OCI-LY7 (cell line): ENCODE measurements at regions not wholly inside any gene's neighbourhood (a gene's known extent, or its start where the extent isn't known, plus 50 kb on each side); places are given as distances from the start of the nearest gene placed in this dataset.

Source experiments
- BruUV-seq: library from RNA; stranded (reverse); fragments of 400-500 nt; replicated peaks from 2 replicates; lab custom pipeline; 2021; lab: Mats Ljungman, UMichigan
- CTCF ChIA-PET: fragments of 300-600 bp; sonication (Branson Sonifier 250); formaldehyde crosslinking; loops from one replicate; lab custom pipeline; 2022; ENCODE audit warnings: antibody characterized with exemption; ENCODE audit not compliant: unreplicated experiment; lab: Charles Lee
- POLR2A ChIA-PET: fragments of 300-600 bp; sonication (Branson Sonifier 250); formaldehyde crosslinking; loops from one replicate; lab custom pipeline; 2022; ENCODE audit warnings: antibody characterized with exemption; lab: Charles Lee
- DNase-seq: peaks from one replicate; pipeline ENCODE4 v3.0.0-alpha.2; 2015; ENCODE audit warnings: low spot score
- H2AFZ ChIP-seq: fragments of 200-600 bp; sonication (generic), shearing (Covaris generic); 2 replicates; pipeline ENCODE4 v1.6.1; 2014; ENCODE audit warnings: mild to moderate bottlenecking, antibody characterized with exemption, low read length, moderate library complexity
- H3K27ac ChIP-seq: fragments of 200-600 bp; sonication (generic); 2 replicates; pipeline ENCODE4 v1.5.1; 2014; ENCODE audit warnings: mixed run types, low read depth, mild to moderate bottlenecking, moderate library complexity, low read length, inconsistent platforms; ENCODE audit not compliant: poor library complexity, severe bottlenecking
- H3K36me3 ChIP-seq: fragments of 200-600 bp; sonication (generic); 2 replicates; pipeline ENCODE4 v1.6.1; 2014; ENCODE audit warnings: mild to moderate bottlenecking, antibody characterized with exemption, low read length, moderate library complexity, mixed read lengths; ENCODE audit not compliant: insufficient read depth
- H3K4me1 ChIP-seq: fragments of 200-600 bp; sonication (generic); 2 replicates; pipeline ENCODE4 v1.5.1; 2014; ENCODE audit warnings: mild to moderate bottlenecking, low read length; ENCODE audit not compliant: insufficient read depth, poor library complexity, severe bottlenecking
- H3K4me2 ChIP-seq: fragments of 200-600 bp; sonication (generic); 2 replicates; pipeline ENCODE4 v1.6.1; 2014; ENCODE audit warnings: mild to moderate bottlenecking, low read length
- H3K4me3 ChIP-seq: fragments of 200-600 bp; sonication (generic); 2 replicates; pipeline ENCODE4 v1.5.1; 2014; ENCODE audit warnings: mild to moderate bottlenecking, low read depth, low read length; ENCODE audit not compliant: poor library complexity, severe bottlenecking
- H3K79me2 ChIP-seq: fragments of 200-600 bp; sonication (generic); 2 replicates; pipeline ENCODE4 v1.6.1; 2016; ENCODE audit warnings: low read depth, mild to moderate bottlenecking, low read length, moderate library complexity, mixed read lengths; ENCODE audit not compliant: insufficient read depth
- H3K9me2 ChIP-seq: fragments of 200-600 bp; sonication (generic); 2 replicates; pipeline ENCODE4 v1.6.1; 2016; ENCODE audit warnings: mild to moderate bottlenecking, low read length, mixed read lengths; ENCODE audit not compliant: insufficient read depth
- H3K9me3 ChIP-seq: fragments of 200-600 bp; sonication (generic); 2 replicates; pipeline ENCODE4 v1.6.1; 2014; ENCODE audit warnings: mild to moderate bottlenecking, mixed run types, low read length, mixed read lengths
- H4K20me1 ChIP-seq: fragments of 200-600 bp; sonication (generic); 2 replicates; pipeline ENCODE4 v1.6.1; 2014; ENCODE audit warnings: mild to moderate bottlenecking, antibody characterized with exemption, low read length, moderate library complexity, mixed read lengths; ENCODE audit not compliant: insufficient read depth
- EZH2phosphoT487 ChIP-seq: fragments of 200-600 bp; sonication (generic); IDR thresholded peaks from 2 replicates; pipeline ENCODE4 v1.6.1; 2018; ENCODE audit warnings: low read depth, borderline replicate concordance, mild to moderate bottlenecking, mixed run types, antibody characterized with exemption, low read length, moderate library complexity, mixed read lengths
- intact Hi-C: fragments of 100-400 bp; cut with micrococcal nuclease; formaldehyde crosslinking; loops from one replicate; pipeline ENCODE4 v1.10.0; 2022; ENCODE audit not compliant: unreplicated experiment
- TF ChIP-seq, protein P1 (sequence below): fragments of 200-600 bp; sonication (generic); conservative IDR thresholded peaks from 2 replicates; pipeline ENCODE4 v1.5.1; 2014; ENCODE audit warnings: mild to moderate bottlenecking, antibody characterized with exemption, low read length, moderate library complexity, mixed read lengths

DNA sequence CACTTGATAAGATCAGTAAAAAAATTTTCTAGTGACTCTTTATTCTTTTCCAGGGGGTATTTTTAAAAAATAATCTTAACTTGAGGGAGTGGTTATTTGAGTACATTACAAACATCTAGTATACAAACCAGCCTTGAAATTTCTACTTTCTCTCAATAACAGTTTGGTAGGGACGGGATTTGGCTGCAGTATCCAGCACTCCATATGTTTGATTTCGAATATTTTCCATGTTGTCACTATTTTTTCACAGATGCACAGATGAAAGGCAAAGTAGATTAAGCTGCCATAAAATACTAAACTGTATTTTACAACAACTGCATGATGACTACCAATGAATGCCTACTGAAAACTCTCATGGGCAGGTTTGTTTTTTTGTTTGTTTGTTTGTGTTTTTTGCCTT is 225.0 kb downstream of the COX7B2 start:
- no peak for DNase-seq
- H4K20me1 ChIP-seq = no peaks in the 10 kb centered on the region
- no peaks in the 10 kb centered on the region for H3K9me2 ChIP-seq
- H3K27ac ChIP-seq = no peak overlapping the region
- POLR2A ChIA-PET = no interaction called here
- H3K4me1 ChIP-seq = no peaks in the 10 kb centered on the region
- no peaks in the 10 kb centered on the region for H3K9me3 ChIP-seq
- H3K4me3 ChIP-seq = no peak overlapping the region
- H3K36me3 ChIP-seq = no peaks in the 10 kb centered on the region
- CTCF ChIA-PET = no interaction called here
- no peak overlapping the region for H2AFZ ChIP-seq
- no peaks in the 10 kb centered on the region for H3K79me2 ChIP-seq
- H3K4me2 ChIP-seq = no peak overlapping the region
- intact Hi-C loops = no loop called here
- TF ChIP-seq, protein P1, sequence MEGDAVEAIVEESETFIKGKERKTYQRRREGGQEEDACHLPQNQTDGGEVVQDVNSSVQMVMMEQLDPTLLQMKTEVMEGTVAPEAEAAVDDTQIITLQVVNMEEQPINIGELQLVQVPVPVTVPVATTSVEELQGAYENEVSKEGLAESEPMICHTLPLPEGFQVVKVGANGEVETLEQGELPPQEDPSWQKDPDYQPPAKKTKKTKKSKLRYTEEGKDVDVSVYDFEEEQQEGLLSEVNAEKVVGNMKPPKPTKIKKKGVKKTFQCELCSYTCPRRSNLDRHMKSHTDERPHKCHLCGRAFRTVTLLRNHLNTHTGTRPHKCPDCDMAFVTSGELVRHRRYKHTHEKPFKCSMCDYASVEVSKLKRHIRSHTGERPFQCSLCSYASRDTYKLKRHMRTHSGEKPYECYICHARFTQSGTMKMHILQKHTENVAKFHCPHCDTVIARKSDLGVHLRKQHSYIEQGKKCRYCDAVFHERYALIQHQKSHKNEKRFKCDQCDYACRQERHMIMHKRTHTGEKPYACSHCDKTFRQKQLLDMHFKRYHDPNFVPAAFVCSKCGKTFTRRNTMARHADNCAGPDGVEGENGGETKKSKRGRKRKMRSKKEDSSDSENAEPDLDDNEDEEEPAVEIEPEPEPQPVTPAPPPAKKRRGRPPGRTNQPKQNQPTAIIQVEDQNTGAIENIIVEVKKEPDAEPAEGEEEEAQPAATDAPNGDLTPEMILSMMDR = no peak
- no peak for TF ChIP-seq EZH2phosphoT487
- BruUV-seq = no TSS peak

DNA sequence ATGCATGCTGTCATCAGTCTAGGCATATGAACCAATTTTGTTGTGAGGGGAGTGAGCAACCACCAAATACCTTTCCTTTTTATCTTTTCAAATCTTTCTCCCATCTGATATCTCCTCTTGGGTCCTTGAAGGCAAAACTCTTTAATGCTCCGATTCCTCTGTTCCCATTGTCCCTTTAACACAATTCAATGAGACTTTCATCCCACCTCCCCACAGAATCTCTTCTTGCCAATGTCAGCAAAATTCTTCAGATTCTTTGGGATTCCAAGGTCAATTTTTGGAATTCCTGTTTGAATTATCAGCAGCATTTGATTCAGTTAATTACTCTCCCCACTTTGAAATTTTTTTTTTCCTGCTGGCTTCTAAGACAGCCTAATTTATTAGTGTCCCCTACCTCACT is 232.7 kb downstream of the COX7B2 start:
- no peak overlapping the region for H3K4me2 ChIP-seq
- TF ChIP-seq, protein P1 = no peak
- no peak for TF ChIP-seq EZH2phosphoT487
- no peak overlapping the region for H3K27ac ChIP-seq
- no peak for DNase-seq
- ChIA-PET POLR2A (no interaction called here), CTCF (no interaction called here)
- no peaks in the 10 kb centered on the region for H3K79me2 ChIP-seq
- intact Hi-C loops = no loop called here
- no peaks in the 10 kb centered on the region for H3K9me3 ChIP-seq
- no TSS peak for BruUV-seq
- no peak overlapping the region for H3K4me3 ChIP-seq
- H3K4me1 ChIP-seq = no peaks in the 10 kb centered on the region
- no peak overlapping the region for H2AFZ ChIP-seq
- no peaks in the 10 kb centered on the region for H3K36me3 ChIP-seq
- no peaks in the 10 kb centered on the region for H4K20me1 ChIP-seq
- H3K9me2 ChIP-seq = no peaks in the 10 kb centered on the region

DNA sequence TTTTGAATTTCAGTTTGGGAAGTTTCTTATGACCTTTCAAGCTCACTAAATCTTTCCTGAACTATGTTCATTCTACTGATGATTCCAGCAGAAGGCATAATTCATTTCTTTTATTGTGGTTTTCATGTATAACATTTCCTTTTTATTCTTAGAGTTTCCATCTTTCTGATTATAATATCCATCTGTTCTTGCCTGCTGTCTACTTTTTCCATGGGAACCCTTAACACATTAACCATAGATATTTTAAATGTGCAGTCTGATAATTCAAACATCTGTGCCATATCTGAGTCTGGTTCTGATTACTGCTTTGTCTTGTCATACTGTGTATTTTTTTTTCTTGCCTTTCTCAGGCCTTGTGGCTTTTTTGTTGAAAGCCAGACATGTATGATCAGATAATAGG is 234.7 kb downstream of the COX7B2 start:
- Histone ChIP-seq H3K4me1 (no peaks in the 10 kb centered on the region), H3K9me2 (no peaks in the 10 kb centered on the region), H2AFZ (no peak overlapping the region), H3K4me2 (no peak overlapping the region), H4K20me1 (no peaks in the 10 kb centered on the region), H3K79me2 (no peaks in the 10 kb centered on the region), H3K36me3 (no peaks in the 10 kb centered on the region), H3K27ac (no peak overlapping the region), H3K9me3 (no peaks in the 10 kb centered on the region), H3K4me3 (no peak overlapping the region)
- ChIA-PET POLR2A (no interaction called here), CTCF (no interaction called here)
- no peak for DNase-seq
- TF ChIP-seq, protein P1 = no peak
- no peak for TF ChIP-seq EZH2phosphoT487
- intact Hi-C loops = no loop called here
- no TSS peak for BruUV-seq
